ENCODE measurements at regions not wholly inside any gene's neighbourhood (a gene's known extent, or its start where the extent isn't known, plus 50 kb on each side); places are given as distances from the start of the nearest gene placed in this dataset.
"Not testable (repeated sequence)": the region's sequence is repeated elsewhere in the genome, so short reads cannot be mapped to it uniquely, and the experiment has no call there.

- no peaks in the 10 kb centered on the region for H3K4me1 ChIP-seq (ENCODE audit: control insufficient read depth, insufficient read depth, low read length)
- no peaks in the 10 kb centered on the region for H3K9me3 ChIP-seq (replicated peaks; ENCODE audit: control insufficient read depth, low read depth, low read length)
- DNase-seq: no peak
- no peak overlapping the region for H3K27ac ChIP-seq (ENCODE audit: low read length)
- H3K27me3 ChIP-seq (ENCODE audit: control insufficient read depth, insufficient read depth, low read length): no peaks in the 10 kb centered on the region
- no peaks in the 10 kb centered on the region for H3K36me3 ChIP-seq (ENCODE audit: control insufficient read depth, insufficient read depth, low read length)
- H3K4me3 ChIP-seq (ENCODE audit: low read length): no peak overlapping the region
- WGBS (ENCODE audit: insufficient coverage): no CpG with 5 or more reads among the region's 2 CpGs
Observed at GRCh38 chr11:34784318-34784841, 131.8 kb downstream of the APIP start.

- H3K9me3 ChIP-seq (replicated peaks; ENCODE audit: control insufficient read depth, low read depth, low read length): no peaks in the 10 kb centered on the region
- H3K36me3 ChIP-seq (ENCODE audit: control insufficient read depth, insufficient read depth, low read length): no peaks in the 10 kb centered on the region
- 90% methylated on average over 1 of the region's 3 CpGs for WGBS (ENCODE audit: insufficient coverage)
- H3K4me1 ChIP-seq (ENCODE audit: control insufficient read depth, insufficient read depth, low read length): no peaks in the 10 kb centered on the region
- no peaks in the 10 kb centered on the region for H3K27me3 ChIP-seq (ENCODE audit: control insufficient read depth, insufficient read depth, low read length)
- no peak for DNase-seq
- H3K4me3 ChIP-seq (ENCODE audit: low read length): no peak overlapping the region
- H3K27ac ChIP-seq (ENCODE audit: low read length): no peak overlapping the region
Observed at GRCh38 chr11:34783816-34784317, 132.3 kb downstream of the APIP start.

- H3K36me3 ChIP-seq (ENCODE audit: control insufficient read depth, insufficient read depth, low read length): not testable (repeated sequence)
Observed at GRCh38 chr11:34781826-34782225, 134.4 kb downstream of the APIP start.

GRCh38 chr11:34775417-34775888, 140.7 kb downstream of the APIP start:
- Histone ChIP-seq H3K9me3 (replicated peaks; ENCODE audit: control insufficient read depth, low read depth, low read length) (no peaks in the 10 kb centered on the region), H3K27ac (ENCODE audit: low read length) (no peak overlapping the region), H3K4me1 (ENCODE audit: control insufficient read depth, insufficient read depth, low read length) (no peaks in the 10 kb centered on the region), H3K27me3 (ENCODE audit: control insufficient read depth, insufficient read depth, low read length) (no peaks in the 10 kb centered on the region), H3K36me3 (ENCODE audit: control insufficient read depth, insufficient read depth, low read length) (no peaks in the 10 kb centered on the region), H3K4me3 (ENCODE audit: low read length) (no peak overlapping the region)
- 82% methylated on average over 4 of the region's 4 CpGs for WGBS (ENCODE audit: insufficient coverage)
- no peak for DNase-seq

More at GRCh38 chr11:34781826-34782225, 134.4 kb downstream of the APIP start:
- DNase-seq; H3K9me3 ChIP-seq (replicated peaks; ENCODE audit: control insufficient read depth, low read depth, low read length); H3K4me1 ChIP-seq (ENCODE audit: control insufficient read depth, insufficient read depth, low read length); H3K27me3 ChIP-seq (ENCODE audit: control insufficient read depth, insufficient read depth, low read length); H3K4me3 ChIP-seq (ENCODE audit: low read length); H3K27ac ChIP-seq (ENCODE audit: low read length): not testable (repeated sequence)

- H3K36me3 ChIP-seq (ENCODE audit: control insufficient read depth, insufficient read depth, low read length): no peaks in the 10 kb centered on the region
- H3K27ac ChIP-seq (ENCODE audit: low read length): no peak overlapping the region
- DNase-seq: no peak
- H3K9me3 ChIP-seq (replicated peaks; ENCODE audit: control insufficient read depth, low read depth, low read length): no peaks in the 10 kb centered on the region
- H3K27me3 ChIP-seq (ENCODE audit: control insufficient read depth, insufficient read depth, low read length): no peaks in the 10 kb centered on the region
- no peak overlapping the region for H3K4me3 ChIP-seq (ENCODE audit: low read length)
- H3K4me1 ChIP-seq (ENCODE audit: control insufficient read depth, insufficient read depth, low read length): no peaks in the 10 kb centered on the region
- 29% methylated on average over 1 of the region's 2 CpGs for WGBS (ENCODE audit: insufficient coverage)
Observed at GRCh38 chr11:34774604-34775003, 141.6 kb downstream of the APIP start.

- Histone ChIP-seq H3K4me1 (ENCODE audit: control insufficient read depth, insufficient read depth, low read length) (no peaks in the 10 kb centered on the region), H3K9me3 (replicated peaks; ENCODE audit: control insufficient read depth, low read depth, low read length) (no peaks in the 10 kb centered on the region), H3K4me3 (ENCODE audit: low read length) (no peak overlapping the region), H3K27ac (ENCODE audit: low read length) (no peak overlapping the region), H3K27me3 (ENCODE audit: control insufficient read depth, insufficient read depth, low read length) (no peaks in the 10 kb centered on the region), H3K36me3 (ENCODE audit: control insufficient read depth, insufficient read depth, low read length) (no peaks in the 10 kb centered on the region)
- no peak for DNase-seq
- WGBS (ENCODE audit: insufficient coverage): no CpG with 5 or more reads among the region's 1 CpG
Observed at GRCh38 chr11:34773826-34774225, 142.4 kb downstream of the APIP start.

GRCh38 chr11:34773211-34773610, 143.0 kb downstream of the APIP start:
- Histone ChIP-seq H3K9me3 (replicated peaks; ENCODE audit: control insufficient read depth, low read depth, low read length) (no peaks in the 10 kb centered on the region), H3K4me1 (ENCODE audit: control insufficient read depth, insufficient read depth, low read length) (no peaks in the 10 kb centered on the region), H3K27me3 (ENCODE audit: control insufficient read depth, insufficient read depth, low read length) (no peaks in the 10 kb centered on the region), H3K27ac (ENCODE audit: low read length) (no peak overlapping the region), H3K4me3 (ENCODE audit: low read length) (no peak overlapping the region), H3K36me3 (ENCODE audit: control insufficient read depth, insufficient read depth, low read length) (no peaks in the 10 kb centered on the region)
- no peak for DNase-seq
- WGBS (ENCODE audit: insufficient coverage): 40% methylated on average over 1 of the region's 1 CpG

- no peaks in the 10 kb centered on the region for H3K9me3 ChIP-seq (replicated peaks; ENCODE audit: control insufficient read depth, low read depth, low read length)
- H3K27me3 ChIP-seq (ENCODE audit: control insufficient read depth, insufficient read depth, low read length): no peaks in the 10 kb centered on the region
- no peak overlapping the region for H3K27ac ChIP-seq (ENCODE audit: low read length)
- no peaks in the 10 kb centered on the region for H3K36me3 ChIP-seq (ENCODE audit: control insufficient read depth, insufficient read depth, low read length)
- no peak for DNase-seq
- H3K4me3 ChIP-seq (ENCODE audit: low read length): no peak overlapping the region
- whole genome bisulfite sequencing (ENCODE audit: insufficient coverage): no CpG with 5 or more reads among the region's 1 CpG
- no peaks in the 10 kb centered on the region for H3K4me1 ChIP-seq (ENCODE audit: control insufficient read depth, insufficient read depth, low read length)
Observed at GRCh38 chr11:34770111-34770510, 146.1 kb downstream of the APIP start.

- H3K4me1 ChIP-seq (ENCODE audit: control insufficient read depth, insufficient read depth, low read length): no peaks in the 10 kb centered on the region
- no CpG with 5 or more reads among the region's 2 CpGs for WGBS (ENCODE audit: insufficient coverage)
- no peak for DNase-seq
- H3K36me3 ChIP-seq (ENCODE audit: control insufficient read depth, insufficient read depth, low read length): no peaks in the 10 kb centered on the region
- no peaks in the 10 kb centered on the region for H3K27me3 ChIP-seq (ENCODE audit: control insufficient read depth, insufficient read depth, low read length)
- no peak overlapping the region for H3K27ac ChIP-seq (ENCODE audit: low read length)
- no peak overlapping the region for H3K4me3 ChIP-seq (ENCODE audit: low read length)
- peaks cover 2% of the 10 kb centered on the region for H3K9me3 ChIP-seq (replicated peaks; ENCODE audit: control insufficient read depth, low read depth, low read length)
Observed at GRCh38 chr11:34769224-34769623, 147.0 kb downstream of the APIP start.

- H3K4me3 ChIP-seq (ENCODE audit: low read length); H3K27ac ChIP-seq (ENCODE audit: low read length); DNase-seq; H3K9me3 ChIP-seq (replicated peaks; ENCODE audit: control insufficient read depth, low read depth, low read length); H3K27me3 ChIP-seq (ENCODE audit: control insufficient read depth, insufficient read depth, low read length); H3K4me1 ChIP-seq (ENCODE audit: control insufficient read depth, insufficient read depth, low read length); H3K36me3 ChIP-seq (ENCODE audit: control insufficient read depth, insufficient read depth, low read length): not testable (repeated sequence)
- no CpG with 5 or more reads among the region's 3 CpGs for WGBS (ENCODE audit: insufficient coverage)
Observed at GRCh38 chr11:34762625-34763024, 141.7 kb downstream of the EHF start.

- H3K36me3 ChIP-seq (ENCODE audit: control insufficient read depth, insufficient read depth, low read length): no peaks in the 10 kb centered on the region
- 55% methylated on average over 5 of the region's 7 CpGs for WGBS (ENCODE audit: insufficient coverage)
- no peaks in the 10 kb centered on the region for H3K27me3 ChIP-seq (ENCODE audit: control insufficient read depth, insufficient read depth, low read length)
- DNase-seq: no peak
- no peaks in the 10 kb centered on the region for H3K9me3 ChIP-seq (replicated peaks; ENCODE audit: control insufficient read depth, low read depth, low read length)
- H3K4me3 ChIP-seq (ENCODE audit: low read length): no peak overlapping the region
- no peak overlapping the region for H3K27ac ChIP-seq (ENCODE audit: low read length)
- H3K4me1 ChIP-seq (ENCODE audit: control insufficient read depth, insufficient read depth, low read length): no peaks in the 10 kb centered on the region
Observed at GRCh38 chr11:34758262-34758661, 137.4 kb downstream of the EHF start.
